ENCODE measurements at regions not wholly inside any gene's neighbourhood (a gene's known extent, or its start where the extent isn't known, plus 50 kb on each side); places are given as distances from the start of the nearest gene placed in this dataset.

DNA sequence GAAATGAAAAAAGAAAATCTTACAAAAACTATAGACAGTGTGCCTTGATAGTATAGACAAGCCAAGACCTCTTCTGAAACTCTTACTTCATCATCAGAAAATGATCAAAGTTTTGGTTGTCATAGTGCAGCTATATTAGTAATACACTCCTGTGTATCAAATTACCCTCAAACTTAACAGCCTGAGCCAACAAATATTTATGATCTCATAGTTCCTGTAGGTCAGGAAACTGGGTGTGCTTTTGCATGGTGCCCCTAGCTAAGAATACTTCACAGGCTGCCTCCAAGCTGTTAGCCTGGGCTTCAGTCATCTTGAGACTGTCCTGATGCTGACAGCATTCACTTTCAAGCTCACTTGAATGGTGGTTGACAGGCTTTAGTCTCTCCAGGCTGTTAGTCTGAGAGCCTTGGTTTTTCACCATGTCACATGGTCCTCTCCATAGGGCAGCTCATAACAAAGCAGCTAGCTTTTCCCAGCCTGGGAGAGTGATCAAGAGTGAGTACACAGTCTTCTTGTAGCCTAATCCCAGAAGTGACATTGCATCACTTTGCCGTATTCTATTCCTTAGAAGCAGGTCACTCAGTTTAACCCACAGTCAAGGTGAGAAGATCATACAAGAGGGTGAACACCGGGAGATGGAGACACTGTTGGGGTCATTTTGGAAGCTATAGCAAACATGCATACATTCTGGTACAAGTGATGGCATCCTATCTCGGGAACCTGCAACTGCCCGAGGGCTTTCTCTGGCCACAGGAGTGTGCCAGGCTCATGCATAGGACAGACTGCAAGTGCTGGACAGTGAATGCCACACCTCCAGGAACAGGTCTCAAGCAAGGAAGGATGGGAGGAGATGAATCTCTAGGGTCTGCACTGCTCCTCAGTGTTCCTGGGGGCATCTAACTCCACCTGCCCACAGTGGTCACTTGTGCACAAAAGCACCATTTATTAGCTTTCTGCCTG is 173.4 kb upstream of the CADPS start:
- no peak overlapping the region for H3K4me3 ChIP-seq (ENCODE audit: low read length)
- DNase-seq (ENCODE audit: low read depth), result no peak
- TF ChIP-seq, protein P1, sequence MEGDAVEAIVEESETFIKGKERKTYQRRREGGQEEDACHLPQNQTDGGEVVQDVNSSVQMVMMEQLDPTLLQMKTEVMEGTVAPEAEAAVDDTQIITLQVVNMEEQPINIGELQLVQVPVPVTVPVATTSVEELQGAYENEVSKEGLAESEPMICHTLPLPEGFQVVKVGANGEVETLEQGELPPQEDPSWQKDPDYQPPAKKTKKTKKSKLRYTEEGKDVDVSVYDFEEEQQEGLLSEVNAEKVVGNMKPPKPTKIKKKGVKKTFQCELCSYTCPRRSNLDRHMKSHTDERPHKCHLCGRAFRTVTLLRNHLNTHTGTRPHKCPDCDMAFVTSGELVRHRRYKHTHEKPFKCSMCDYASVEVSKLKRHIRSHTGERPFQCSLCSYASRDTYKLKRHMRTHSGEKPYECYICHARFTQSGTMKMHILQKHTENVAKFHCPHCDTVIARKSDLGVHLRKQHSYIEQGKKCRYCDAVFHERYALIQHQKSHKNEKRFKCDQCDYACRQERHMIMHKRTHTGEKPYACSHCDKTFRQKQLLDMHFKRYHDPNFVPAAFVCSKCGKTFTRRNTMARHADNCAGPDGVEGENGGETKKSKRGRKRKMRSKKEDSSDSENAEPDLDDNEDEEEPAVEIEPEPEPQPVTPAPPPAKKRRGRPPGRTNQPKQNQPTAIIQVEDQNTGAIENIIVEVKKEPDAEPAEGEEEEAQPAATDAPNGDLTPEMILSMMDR (conservative IDR thresholded peaks at IDR 0.05; ENCODE audit: low read depth, low read length), result no peak

DNA sequence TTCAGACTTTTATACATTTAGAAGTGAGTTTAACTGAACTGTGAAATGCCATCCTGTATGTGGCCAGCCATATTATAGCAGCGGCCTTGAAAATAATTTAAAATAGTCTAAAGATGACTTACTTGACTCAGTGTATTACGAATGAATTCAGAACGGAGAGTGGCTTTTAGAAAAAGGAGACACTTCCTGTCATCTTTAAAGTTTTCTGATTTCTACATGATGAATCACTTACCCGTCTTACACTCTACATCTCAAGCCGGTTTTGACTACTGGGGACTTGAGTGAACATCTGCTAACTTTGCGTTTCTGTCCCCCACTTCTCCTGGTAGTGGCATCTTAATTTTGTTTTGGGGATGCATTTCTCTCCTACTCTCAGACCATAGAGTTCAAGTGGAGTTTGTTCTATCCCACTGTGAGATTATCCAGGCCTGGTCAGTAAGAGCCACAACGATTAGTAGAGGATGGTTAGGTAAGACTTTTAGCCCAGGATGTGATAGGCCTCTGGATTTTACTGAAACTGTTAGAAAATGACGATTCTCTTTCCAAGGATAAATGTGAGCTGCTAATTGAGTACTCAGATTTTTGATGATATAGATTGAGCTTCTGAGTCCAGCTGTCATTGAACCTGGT is 175.4 kb upstream of the CADPS start:
- DNase-seq (ENCODE audit: low read depth), result no peak
- no peak overlapping the region for H3K4me3 ChIP-seq (ENCODE audit: low read length)
- TF ChIP-seq, protein P1 (conservative IDR thresholded peaks at IDR 0.05; ENCODE audit: low read depth, low read length), result no peak

DNA sequence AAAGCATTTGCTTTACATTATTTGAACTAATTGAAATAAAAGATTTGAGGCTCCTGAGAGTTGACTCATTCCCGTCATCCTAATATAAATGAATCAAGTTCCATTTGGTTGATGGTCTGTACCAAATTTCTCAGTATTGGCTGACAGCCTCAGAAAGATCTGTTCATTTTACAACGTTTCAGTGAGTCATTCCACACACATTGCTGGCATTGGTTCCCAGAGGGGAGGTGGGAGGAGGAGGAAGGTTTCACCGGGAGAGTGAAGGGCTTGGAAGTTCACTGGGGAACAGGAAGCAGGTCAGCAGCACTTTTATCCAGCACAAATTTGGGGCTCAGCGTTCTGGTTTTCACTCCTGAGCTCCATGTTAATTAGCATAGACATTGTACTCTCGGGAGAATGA is 176.7 kb upstream of the CADPS start:
- H3K4me3 ChIP-seq (ENCODE audit: low read length), result no peak overlapping the region
- DNase-seq (ENCODE audit: low read depth), result peak; percentile 57
- TF ChIP-seq, protein P1 (conservative IDR thresholded peaks at IDR 0.05; ENCODE audit: low read depth, low read length), result no peak

DNA sequence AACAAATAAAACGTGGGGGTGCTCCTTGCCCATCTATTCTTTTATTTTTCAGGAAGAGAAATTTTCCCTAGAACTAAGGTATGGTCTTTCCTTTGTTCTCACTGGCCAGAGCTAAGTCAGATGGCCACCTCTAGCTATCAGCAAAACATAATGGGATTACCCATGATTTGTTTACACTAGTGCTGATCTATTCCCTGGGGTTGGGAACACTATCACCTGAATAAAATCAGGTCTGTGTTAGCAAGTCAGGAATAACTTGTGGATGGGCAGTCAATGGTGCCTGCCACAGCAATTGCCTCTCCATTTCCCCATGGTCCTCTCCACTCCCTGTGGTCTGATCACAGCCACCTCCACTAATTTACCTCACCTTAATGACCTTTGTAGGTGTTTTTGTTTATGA is 181.7 kb upstream of the CADPS start:
- TF ChIP-seq, protein P1 (conservative IDR thresholded peaks at IDR 0.05; ENCODE audit: low read depth, low read length), result no peak
- DNase-seq (ENCODE audit: low read depth), result no peak
- no peak overlapping the region for H3K4me3 ChIP-seq (ENCODE audit: low read length)

DNA sequence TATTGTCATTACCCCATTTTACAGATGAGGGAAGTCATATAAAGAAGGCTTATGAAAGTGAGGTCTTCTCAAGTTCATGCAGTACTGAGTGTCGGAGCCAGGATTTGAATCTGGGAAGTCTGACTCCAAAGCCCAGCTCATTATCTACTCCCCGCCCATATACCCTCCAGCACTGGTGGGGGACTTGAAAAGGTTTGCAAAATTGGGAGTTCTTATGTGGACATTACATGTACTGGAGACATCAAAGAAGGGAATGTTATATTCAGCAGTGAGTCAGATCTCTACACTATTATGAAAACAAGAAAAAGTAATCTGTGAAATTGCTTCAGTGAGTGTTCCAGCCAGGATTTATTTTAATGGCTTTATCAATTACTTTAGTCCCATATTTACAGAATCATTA is 185.2 kb upstream of the CADPS start:
- TF ChIP-seq, protein P1 (conservative IDR thresholded peaks at IDR 0.05; ENCODE audit: low read depth, low read length), result no peak
- DNase-seq (ENCODE audit: low read depth), result no peak
- H3K4me3 ChIP-seq (ENCODE audit: low read length), result no peak overlapping the region

DNA sequence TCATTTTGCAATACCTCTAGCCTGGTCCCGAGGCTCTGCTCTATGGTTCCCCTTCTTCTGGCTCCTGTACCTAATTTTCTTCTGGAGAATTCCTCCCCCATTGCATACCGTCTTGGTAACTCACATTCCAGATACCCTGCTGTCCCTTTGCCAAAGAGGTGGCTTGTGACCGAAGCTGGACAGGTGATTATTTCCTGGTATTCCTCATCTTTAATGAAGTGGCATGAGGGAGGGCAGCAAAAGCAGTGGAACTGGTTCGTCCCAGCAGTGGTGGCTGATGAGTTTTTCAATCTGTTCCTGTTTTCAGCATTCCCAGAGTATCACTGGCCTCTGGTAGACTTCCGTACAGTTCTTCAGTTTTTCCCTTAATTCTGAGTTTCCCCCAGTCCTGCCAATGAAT is 186.2 kb upstream of the CADPS start:
- TF ChIP-seq, protein P1 (conservative IDR thresholded peaks at IDR 0.05; ENCODE audit: low read depth, low read length), result no peak
- no peak for DNase-seq (ENCODE audit: low read depth)
- no peak overlapping the region for H3K4me3 ChIP-seq (ENCODE audit: low read length)
